ENCODE measurements at regions not wholly inside any gene's neighbourhood (a gene's known extent, or its start where the extent isn't known, plus 50 kb on each side); places are given as distances from the start of the nearest gene placed in this dataset.
A peak's percentile ranks its signal among the peaks of the same experiment; 100 is the strongest.
"Not testable (repeated sequence)": the region's sequence is repeated elsewhere in the genome, so short reads cannot be mapped to it uniquely, and the experiment has no call there.

- DNase-seq = no peak
Measured at GRCh38 chr16:35753559-35754390, 2294.4 kb downstream of the TP53TG3F start.

DNA sequence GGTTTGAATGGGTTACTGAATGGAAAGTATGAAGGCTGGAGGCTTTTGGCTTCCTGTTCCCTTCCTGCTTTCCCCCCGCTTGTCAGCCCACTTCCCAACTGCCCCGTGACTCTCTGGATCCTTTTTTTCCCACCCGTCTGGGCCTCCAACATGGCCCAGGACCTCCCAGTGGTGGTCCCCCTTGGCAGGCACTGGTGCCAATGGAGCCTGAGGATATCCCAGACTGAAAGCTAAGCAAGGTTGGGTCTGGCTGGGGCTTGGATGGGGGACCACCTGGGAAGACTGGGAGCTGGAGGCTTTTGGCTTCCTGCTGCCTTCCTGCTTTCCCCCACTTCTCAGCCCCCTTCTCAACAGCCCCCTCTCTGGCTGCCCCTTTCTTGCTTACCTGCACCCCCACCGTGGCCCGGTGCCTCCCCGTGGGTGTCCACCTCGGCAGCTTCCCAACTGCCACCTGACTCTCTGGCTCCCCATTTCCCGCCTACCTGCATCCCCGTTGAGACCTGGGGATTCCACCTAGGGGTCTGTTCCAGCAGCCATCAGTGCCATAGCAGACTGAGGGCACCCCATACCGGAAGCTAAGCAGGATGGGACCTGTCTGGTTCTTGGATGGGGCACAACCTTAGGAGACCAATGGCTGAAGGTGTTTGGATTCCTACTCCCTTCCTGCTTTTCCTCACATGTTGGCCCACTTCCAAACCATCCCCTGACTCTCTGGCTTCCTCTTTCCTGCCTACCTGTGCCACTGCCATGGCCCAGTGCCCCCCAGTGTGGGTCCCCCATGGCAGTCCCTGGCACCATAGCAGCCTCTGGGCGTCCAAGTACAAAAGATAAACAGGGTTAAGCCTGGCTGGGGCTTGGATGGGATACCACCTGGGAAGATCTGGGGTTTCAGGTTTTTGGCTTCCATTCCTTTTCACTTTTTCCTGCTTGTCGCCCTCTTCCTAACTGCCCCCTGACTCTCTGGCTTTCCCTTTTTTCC, 2295.3 kb downstream of the TP53TG3F start:
- DNase-seq = no peak

- no peak for DNase-seq
Measured at GRCh38 chr16:35788381-35788780, 2329.0 kb downstream of the TP53TG3F start.

- DNase-seq = no peak
Measured at GRCh38 chr16:35792516-35793285, 2333.3 kb downstream of the TP53TG3F start.

- DNase-seq = no peak
Measured at GRCh38 chr16:35793601-35794000, 2334.2 kb downstream of the TP53TG3F start.

DNA sequence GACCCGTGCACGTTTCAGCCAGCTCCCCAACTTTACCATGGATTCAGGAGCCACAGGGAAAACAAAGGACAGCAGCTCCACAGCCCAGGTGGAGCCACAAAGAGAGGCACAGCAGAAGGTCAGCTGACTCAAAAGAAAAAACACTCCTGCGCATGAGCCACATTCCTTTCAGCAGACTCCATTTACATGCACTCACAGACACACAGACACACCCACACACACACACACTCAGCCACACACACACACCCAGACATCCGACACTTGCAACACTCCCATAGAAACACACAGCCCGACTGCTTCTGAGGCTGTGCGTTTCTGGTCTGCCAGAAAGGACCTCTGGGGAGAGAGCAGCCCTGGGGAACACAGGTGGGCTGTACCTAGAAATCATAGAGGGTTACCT, 2335.5 kb downstream of the TP53TG3F start:
- DNase-seq = no peak

GRCh38 chr16:35795361-35796029, 2336.1 kb downstream of the TP53TG3F start:
- DNase-seq = no peak

DNA sequence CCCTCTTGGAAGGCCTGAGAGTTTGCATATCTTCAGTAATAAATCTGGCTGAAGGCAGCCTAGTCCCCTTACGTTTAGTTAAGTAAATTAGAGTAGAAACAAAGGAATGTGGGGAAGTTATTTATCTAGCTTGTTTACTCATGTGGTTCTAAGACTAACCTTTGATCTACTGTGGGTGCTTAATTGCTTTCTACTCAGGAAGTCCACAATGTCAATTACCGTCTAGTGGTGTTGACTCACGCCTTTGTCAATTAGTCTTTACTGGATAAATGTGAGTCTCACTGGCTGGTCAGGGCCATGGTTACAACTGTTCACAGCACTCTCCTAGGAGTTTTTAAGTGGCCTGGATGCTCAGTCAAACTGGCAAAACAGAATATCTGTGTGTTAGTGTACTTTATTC, 2338.4 kb downstream of the TP53TG3F start:
- no peak for DNase-seq

DNA sequence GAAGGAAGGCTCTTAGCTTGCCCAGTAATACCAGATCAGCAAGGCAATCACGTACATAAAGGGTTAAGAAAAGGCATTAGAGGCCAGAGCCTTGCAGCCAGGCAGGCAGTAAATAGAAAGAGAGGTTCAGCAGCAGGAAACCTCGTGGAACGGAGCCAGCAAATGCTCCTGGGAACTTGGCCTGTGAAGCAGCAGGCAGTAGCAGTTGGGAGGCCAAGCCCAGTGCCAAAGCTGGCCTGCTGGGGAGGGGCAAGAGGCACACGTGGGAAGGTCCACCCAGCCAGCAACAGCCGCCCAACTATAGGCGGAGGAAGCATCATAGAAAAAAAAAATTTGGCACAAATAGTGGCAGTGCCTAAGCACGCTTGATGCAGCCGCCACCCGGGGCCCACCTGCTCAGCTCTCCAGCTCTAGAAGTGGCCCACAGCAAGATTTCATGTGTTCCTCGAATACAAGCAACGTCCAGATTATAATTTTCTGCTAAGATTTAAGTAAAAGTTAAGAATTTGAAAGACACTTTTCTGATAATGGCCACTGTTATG, 2339.5 kb downstream of the TP53TG3F start:
- DNase-seq = no peak

DNA sequence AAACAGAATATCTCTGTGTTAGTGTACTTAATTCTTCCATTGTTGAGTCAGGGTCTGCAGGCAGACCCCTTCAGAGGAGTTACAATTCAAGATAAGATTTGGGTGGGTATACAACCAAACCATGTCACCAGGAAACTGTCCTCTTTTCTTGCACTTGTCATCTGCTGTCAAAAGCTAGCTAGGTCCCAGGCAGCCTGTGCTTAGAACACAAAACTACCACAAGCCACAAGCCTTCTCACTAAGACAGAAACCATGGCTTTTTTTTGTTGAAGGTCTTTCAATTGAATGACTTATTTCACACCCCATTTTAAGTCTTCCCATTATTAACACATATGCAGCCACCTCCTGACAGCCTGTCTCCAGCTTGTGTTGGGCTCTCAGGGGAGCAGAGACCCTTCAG, 2345.1 kb downstream of the TP53TG3F start:
- DNase-seq = not testable (repeated sequence)

DNA sequence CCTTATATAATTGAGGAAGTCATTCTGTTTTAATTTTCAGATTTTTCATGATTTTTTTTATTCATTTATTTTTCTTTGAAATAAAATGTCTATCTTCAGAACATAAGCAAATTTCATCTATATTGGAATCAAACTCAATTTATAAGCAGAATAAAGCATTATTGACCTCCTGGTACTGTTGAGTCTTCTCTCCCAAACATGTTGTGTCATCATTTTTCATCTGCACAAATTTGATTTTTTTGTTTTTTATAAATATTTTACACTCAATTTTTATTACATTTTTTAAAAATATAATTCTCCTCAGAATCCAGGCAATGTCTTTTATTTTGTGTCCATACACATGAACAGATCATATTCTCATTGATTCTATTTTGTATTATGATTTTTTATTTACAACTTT, 2363.9 kb downstream of the TP53TG3F start:
- no peak for DNase-seq

DNA sequence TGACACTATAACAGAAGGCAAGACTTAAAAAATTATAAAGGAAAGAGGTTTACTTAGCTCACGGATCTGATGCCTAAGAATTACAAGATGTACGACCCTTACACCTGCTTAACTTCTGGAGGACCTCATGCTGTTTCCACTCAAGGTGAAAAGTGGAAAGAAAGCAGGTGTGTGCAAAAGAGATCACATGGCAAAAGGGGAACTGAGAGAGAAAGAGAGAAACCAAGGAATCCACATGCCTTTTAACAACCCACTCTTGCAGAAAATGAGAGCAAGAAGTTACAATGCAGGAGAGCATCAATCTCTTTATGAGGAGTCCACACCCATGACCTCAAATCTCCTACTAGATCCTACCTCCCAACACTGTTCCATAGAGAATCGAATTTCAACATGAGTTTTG, 2382.2 kb downstream of the TP53TG3F start:
- no peak for DNase-seq

- no peak for DNase-seq
Measured at GRCh38 chr16:35862242-35862641, 2402.8 kb downstream of the TP53TG3F start.

DNA sequence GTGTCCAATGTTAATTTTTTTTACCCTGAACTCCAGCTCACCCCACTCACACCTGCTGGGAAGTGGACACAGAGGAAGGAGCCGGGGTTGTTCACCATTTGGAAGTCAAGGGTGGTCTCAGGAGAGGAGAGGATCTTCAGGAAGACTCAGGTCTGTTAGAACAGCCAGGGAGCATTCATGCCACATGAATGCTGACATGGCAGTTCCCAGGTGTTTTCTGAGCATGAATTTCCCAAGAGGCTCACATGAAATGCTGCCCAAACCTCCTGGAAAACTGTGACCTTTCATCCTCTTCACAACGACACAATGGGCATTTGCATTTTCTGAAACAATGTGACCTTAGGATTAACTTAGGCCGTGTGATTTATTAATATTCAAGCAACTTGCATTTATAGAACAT, 2409.2 kb downstream of the TP53TG3F start:
- no peak for DNase-seq

DNA sequence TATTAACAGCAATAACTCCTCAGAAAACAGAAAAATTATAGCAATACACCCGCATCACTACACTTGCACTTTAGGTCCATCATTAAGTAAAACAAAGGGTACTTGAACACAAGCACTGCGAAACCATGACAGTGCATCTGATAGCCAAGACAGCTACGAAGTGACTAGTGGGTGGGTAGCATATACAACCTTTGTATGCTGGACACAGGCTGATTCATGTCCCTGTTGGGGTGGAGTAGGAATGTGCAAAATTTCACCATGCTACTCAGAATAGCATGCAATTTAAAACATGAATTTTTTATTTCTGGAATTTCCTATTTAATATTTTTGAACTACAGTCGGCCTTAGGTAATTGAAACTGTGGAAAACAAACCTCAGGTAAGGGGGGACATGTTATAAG, 2414.1 kb downstream of the TP53TG3F start:
- DNase-seq = no peak

- no peak for DNase-seq
Measured at GRCh38 chr16:35881654-35882053, 2422.2 kb downstream of the TP53TG3F start.

DNA sequence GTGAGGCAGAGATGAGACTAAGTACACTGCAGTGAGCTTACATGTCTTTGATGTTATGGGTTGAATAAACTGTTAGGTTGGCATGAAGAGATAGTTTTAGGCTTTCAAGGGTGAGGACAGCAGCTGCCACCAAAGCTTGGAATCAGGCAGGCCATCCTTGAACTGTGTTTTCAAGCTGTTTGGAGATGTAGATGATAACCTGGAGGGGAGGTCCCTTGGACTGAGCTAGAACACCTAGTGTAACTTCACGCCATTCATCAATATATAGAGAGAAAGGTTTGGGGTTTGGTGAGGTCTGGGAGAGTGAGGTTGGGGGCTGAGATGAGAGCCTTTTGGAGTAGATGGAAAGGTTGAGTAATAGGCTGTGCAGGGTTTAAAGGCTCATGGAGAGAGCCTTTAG, 2447.0 kb downstream of the TP53TG3F start:
- no peak for DNase-seq

DNA sequence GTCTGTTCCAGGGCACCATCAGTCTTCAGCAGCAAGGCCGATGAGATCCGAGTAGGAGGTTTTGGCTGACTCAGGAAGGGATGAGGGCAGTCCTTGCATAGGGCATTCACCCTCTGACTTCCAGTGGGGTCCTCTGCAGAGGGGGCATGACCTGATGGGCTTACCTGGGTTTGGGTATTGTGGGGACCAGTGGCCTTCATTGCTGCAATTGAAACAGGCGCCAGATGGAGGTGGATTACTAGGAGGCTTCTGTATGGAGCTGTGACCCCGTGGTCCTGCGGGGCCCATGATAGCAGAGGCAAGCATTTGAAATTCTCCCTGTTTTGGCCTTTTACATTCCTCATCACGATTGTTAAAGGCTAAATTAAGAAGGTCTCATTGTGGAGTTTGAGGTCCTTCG, 2448.7 kb downstream of the TP53TG3F start:
- DNase-seq = no peak

GRCh38 chr16:35908942-35909341, 2449.5 kb downstream of the TP53TG3F start:
- DNase-seq = peak; percentile 2

- DNase-seq = no peak
Measured at GRCh38 chr16:35909351-35909954, 2450.0 kb downstream of the TP53TG3F start.

DNA sequence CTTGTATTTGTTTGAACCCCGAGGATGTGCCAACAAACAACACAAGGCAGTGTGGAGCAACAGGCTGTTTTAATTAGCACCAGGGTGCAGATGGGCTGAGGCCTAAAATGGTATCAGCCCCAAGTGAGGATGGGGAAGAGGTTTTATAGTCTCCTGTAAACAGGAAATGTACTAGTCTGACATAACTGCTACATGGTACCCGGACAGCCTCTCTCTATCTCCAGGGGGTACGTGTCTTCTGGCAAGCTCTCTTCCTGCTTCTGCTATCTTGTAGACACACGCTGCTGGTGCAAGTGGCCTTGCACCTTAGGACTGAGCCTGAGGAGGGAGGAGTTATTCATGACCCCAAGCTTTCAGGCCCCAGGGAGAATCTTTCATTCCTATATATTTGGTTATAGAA, 2451.0 kb downstream of the TP53TG3F start:
- DNase-seq = no peak

DNA sequence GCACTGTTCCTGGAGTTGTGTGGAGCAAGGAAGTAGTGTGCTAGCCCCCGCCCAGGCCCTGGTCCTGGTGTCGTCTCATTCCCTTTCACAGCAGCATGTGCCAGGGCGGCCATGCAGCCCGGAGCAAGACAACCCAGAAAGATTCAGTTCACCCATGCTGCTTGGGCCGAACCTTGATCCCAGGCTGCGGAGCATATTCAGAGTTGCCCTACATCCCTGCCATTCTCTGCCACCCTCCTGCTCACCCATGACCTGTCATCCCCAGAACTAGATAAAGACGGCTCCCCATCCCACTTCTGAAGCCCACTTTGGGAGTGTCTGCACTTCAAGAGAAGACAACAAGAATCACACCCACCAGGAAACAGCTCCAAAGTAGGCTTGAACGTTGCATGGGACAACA, 2452.5 kb downstream of the TP53TG3F start:
- no peak for DNase-seq

Data from GDM1 (cell line).